Activated CD4-positive, alpha-beta T cell treated with anti-CD3 and anti-CD28 coated beads, Interleukin-2, amount 10 ng/mL, durations not matched to agents 24 days and 14 days (primary cell): ENCODE measurements at regions not wholly inside any gene's neighbourhood (a gene's known extent, or its start where the extent isn't known, plus 50 kb on each side); places are given as distances from the start of the nearest gene placed in this dataset.

Experiments used
- DNase-seq: peaks from one replicate; pipeline ENCODE4 v3.0.0; 2022
- H3K27ac Mint-ChIP-seq: one replicate; pipeline ENCODE4 v1.8.0; 2022; ENCODE audit warnings: mild to moderate bottlenecking, mixed read lengths
- H3K27me3 Mint-ChIP-seq: one replicate; pipeline ENCODE4 v1.8.0; 2022; ENCODE audit warnings: mixed read lengths
- H3K36me3 Mint-ChIP-seq: one replicate; pipeline ENCODE4 v1.8.0; 2022; ENCODE audit warnings: low read depth, mild to moderate bottlenecking, mixed read lengths
- H3K4me1 Mint-ChIP-seq: one replicate; pipeline ENCODE4 v1.8.0; 2021; ENCODE audit warnings: mixed read lengths
- H3K4me3 Mint-ChIP-seq: one replicate; pipeline ENCODE4 v1.8.0; 2022; ENCODE audit warnings: mild to moderate bottlenecking, moderate library complexity, mixed read lengths
- H3K9me3 Mint-ChIP-seq: one replicate; pipeline ENCODE4 v1.8.0; 2021; ENCODE audit warnings: mixed read lengths
- intact Hi-C: fragments of 100-400 bp; cut with micrococcal nuclease; formaldehyde crosslinking; loops from one replicate; pipeline ENCODE4 v1.15.1; 2023

DNA sequence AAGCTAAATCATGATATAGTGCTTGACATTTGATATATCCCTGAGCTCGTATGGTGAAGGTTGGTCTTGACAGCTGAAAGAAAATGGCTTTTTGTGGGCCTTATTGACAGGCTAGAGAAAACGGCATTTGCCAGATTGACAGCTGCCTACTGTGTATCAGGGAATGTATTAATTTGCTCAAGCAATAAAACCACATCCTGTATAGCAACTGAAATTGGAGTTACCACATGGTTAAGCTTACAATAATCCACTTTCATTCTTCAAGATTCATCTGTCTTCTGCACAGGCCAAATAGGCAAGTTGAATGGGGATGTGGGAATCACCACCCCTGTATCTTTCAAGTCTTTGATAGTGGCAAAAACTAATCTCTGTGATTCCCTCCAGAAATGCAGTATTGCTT lies 76.2 kb upstream of the IL2 start:
- Mint-ChIP-seq H3K36me3 (peaks cover 18% of the 10 kb centered on the region), H3K27ac (no peak overlapping the region), H3K4me3 (no peak overlapping the region), H3K27me3 (no peaks in the 10 kb centered on the region), H3K4me1 (peaks cover 24% of the 10 kb centered on the region), H3K9me3 (peaks cover 58% of the 10 kb centered on the region)
- intact Hi-C loops, result no loop called here
- DNase-seq, result no peak

DNA sequence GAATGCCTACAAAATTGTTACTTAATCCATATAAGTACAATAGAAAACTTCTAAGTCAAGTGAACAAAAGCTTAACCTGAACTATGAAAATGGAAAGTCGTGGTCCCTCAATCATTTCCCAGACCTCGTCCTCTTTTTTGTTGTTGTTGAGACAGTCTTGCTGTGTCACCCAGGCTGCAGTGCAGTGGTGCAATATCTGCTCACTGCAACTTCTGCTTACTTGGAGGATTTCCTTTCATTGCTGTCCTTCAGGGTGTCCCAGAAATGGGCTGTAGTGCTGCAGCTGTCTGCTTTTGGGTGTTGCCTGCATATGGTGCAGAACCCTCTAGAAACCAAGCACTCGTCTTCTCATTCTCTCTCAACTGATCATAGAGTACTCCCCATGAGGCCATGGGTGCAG lies 75.0 kb upstream of the IL2 start:
- DNase-seq, result no peak
- H3K27ac Mint-ChIP-seq, result no peak overlapping the region
- no peak overlapping the region for H3K4me3 Mint-ChIP-seq
- peaks cover 20% of the 10 kb centered on the region for H3K4me1 Mint-ChIP-seq
- no peaks in the 10 kb centered on the region for H3K27me3 Mint-ChIP-seq
- peaks cover 58% of the 10 kb centered on the region for H3K9me3 Mint-ChIP-seq
- peaks cover 20% of the 10 kb centered on the region for H3K36me3 Mint-ChIP-seq
- intact Hi-C loops, result no loop called here

DNA sequence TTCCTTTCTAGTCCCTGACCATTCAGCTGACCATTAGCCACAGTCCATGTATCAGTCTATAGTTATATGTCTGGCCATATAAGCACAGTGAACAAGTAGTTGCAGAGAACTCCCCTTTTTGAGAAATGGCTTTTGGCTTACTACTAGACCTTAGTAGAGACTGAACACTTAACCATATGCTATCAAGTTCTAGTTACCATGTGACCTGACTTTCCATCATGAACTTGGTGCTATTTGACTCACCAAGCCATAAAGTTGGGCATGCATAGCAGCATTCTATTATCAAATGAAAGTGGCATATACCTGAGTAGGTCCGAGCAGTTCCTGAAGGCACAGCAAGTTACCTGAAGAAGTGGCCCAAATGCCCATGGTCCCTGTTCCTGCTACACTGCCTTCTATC lies 74.5 kb upstream of the IL2 start:
- Mint-ChIP-seq H3K9me3 (peaks cover 59% of the 10 kb centered on the region), H3K27ac (peak overlapping the region; percentile 9), H3K4me3 (no peak overlapping the region), H3K4me1 (peaks cover 19% of the 10 kb centered on the region), H3K27me3 (no peaks in the 10 kb centered on the region), H3K36me3 (peaks cover 19% of the 10 kb centered on the region)
- DNase-seq, result no peak
- intact Hi-C loops, result no loop called here

DNA sequence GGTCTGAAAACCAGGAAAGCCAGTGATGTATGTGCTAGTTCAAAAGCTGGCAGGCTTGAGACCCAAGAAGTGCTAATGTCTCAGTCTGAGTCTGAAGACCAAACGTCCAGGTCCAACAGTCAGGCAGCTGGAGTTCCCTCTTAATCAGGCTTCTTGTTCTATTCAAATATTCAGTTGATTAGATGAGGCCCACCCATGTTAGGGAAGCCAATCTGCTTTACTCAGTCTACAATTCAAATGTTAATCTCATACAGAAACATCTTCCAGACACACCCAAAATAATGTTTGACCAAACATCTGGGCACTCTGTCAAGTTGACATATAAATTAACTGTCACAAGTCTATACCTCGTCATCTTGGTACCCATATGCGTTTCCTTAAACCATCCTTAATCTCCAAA lies 72.4 kb upstream of the IL2 start:
- Mint-ChIP-seq H3K9me3 (peaks cover 50% of the 10 kb centered on the region), H3K36me3 (peaks cover 13% of the 10 kb centered on the region), H3K27ac (no peak overlapping the region), H3K4me1 (peaks cover 14% of the 10 kb centered on the region), H3K27me3 (no peaks in the 10 kb centered on the region), H3K4me3 (no peak overlapping the region)
- DNase-seq, result no peak
- intact Hi-C loops, result no loop called here

DNA sequence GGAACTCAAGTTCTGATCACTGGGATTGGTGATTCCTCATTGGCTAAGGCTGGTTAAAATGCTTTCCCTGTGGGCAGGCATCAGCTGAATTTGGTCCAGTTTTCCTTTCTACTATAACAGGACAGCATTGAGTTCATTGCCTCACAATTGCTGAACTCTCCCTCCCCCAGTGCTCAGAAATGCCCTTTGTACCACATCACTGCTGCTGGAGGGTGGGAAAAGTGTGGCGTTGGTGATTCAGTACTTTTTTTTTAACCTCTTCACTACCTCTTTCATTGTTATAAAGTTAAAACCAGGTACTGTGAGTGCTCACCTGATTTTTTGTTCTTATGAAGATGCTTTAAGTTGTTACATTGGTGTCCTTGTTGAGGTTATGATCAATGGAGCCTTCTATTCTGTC lies 69.3 kb upstream of the IL2 start:
- Mint-ChIP-seq H3K4me1 (peaks cover 7% of the 10 kb centered on the region), H3K9me3 (peaks cover 46% of the 10 kb centered on the region), H3K27ac (no peak overlapping the region), H3K36me3 (peaks cover 16% of the 10 kb centered on the region), H3K27me3 (no peaks in the 10 kb centered on the region), H3K4me3 (no peak overlapping the region)
- DNase-seq, result peak; percentile 29
- intact Hi-C loops, result no loop called here

DNA sequence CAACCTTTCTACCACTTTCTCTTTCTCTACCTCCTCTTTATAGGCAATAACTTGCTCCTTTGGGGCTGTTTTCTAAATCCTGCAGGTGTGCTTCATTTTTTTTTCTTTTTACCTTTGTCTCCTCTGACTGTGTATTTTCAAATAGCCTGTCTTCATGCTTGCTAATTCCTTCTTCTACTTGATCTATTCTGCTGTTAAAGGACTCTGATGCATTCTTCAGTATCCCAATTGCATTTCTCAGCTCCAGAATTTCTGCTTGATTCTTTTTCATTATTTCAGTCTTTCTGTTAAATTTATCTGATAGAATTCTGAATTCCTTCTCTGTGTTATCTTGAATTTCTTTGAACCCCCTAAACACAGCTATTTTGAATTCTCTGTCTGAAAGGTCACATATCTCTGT lies 67.7 kb upstream of the IL2 start:
- intact Hi-C loops, result no loop called here
- peaks cover 18% of the 10 kb centered on the region for H3K36me3 Mint-ChIP-seq
- H3K4me1 Mint-ChIP-seq, result peaks cover 7% of the 10 kb centered on the region
- no peaks in the 10 kb centered on the region for H3K27me3 Mint-ChIP-seq
- H3K27ac Mint-ChIP-seq, result no peak overlapping the region
- peaks cover 39% of the 10 kb centered on the region for H3K9me3 Mint-ChIP-seq
- no peak overlapping the region for H3K4me3 Mint-ChIP-seq
- DNase-seq, result no peak

DNA sequence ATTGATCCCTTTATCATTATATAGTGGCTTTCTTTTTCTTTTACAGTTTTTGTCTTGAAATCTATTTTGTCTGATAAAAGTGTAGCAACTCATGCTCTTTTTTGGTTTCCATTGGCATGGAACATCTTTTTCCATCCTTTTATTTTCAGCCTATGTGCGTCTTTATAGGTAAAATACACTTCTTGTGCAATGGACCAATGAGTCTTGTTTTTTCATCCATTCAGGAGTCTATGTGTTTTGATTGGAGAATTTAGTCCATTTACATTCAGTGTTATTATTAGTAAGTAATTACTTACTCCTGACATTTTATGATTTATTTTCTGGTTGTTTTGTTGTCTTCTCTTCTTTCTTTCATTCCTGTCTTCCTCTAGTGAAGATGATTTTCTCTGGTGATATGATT lies 66.4 kb upstream of the IL2 start:
- Mint-ChIP-seq H3K27ac (no peak overlapping the region), H3K36me3 (peaks cover 21% of the 10 kb centered on the region)

DNA sequence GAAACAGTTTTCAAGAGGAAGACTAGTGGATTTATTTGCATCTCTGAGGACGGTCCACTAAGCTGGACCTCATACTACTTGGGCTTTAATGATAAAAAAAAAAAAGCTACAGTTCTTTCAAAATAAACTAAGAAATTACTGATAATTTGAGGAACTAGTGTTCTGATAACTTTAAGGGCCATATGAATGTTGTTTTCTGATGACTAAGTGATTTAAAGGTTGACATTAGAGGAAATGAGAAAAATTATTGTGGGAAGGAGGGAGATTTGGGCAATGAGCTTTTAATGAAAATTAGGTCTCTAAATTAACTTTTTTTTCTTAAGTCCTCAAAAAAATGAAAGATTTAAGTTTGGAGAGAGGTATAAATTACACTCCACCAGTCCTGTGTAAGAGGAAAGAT lies 60.8 kb upstream of the IL2 start:
- DNase-seq, result no peak
- Mint-ChIP-seq H3K27ac (no peak overlapping the region), H3K36me3 (peaks cover 8% of the 10 kb centered on the region), H3K4me3 (no peak overlapping the region), H3K4me1 (peaks cover 26% of the 10 kb centered on the region), H3K9me3 (peaks cover 7% of the 10 kb centered on the region), H3K27me3 (no peaks in the 10 kb centered on the region)
- intact Hi-C loops, result no loop called here

More for the DNA sequence above, 66.4 kb upstream of the IL2 start:
- no peak overlapping the region for H3K4me3 Mint-ChIP-seq
- no peak for DNase-seq
- H3K9me3 Mint-ChIP-seq, result peaks cover 33% of the 10 kb centered on the region
- peaks cover 7% of the 10 kb centered on the region for H3K4me1 Mint-ChIP-seq
- intact Hi-C loops, result no loop called here
- H3K27me3 Mint-ChIP-seq, result no peaks in the 10 kb centered on the region

DNA sequence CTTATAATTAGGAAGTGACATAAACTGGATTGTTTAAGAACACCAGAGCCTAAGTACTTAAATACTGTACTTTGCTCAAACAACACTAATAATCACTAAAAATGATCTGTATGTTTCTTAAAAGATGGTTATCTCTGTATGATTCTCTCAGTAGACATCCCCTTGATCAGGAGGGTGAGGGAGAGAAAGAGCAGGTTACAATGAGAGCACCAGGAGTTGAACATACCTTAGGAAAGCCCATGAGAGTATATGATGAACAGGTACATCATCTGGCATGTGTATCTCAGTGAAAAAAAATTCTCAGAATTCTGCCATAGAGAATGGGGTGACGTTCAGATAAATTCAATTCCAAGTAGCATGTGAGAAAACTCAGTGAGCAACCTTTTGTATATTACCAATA lies 59.9 kb upstream of the IL2 start:
- H3K27ac Mint-ChIP-seq, result no peak overlapping the region
- H3K9me3 Mint-ChIP-seq, result peaks cover 11% of the 10 kb centered on the region
- no peak for DNase-seq
- peaks cover 31% of the 10 kb centered on the region for H3K4me1 Mint-ChIP-seq
- H3K4me3 Mint-ChIP-seq, result no peak overlapping the region
- intact Hi-C loops, result no loop called here
- no peaks in the 10 kb centered on the region for H3K27me3 Mint-ChIP-seq
- peaks cover 8% of the 10 kb centered on the region for H3K36me3 Mint-ChIP-seq

DNA sequence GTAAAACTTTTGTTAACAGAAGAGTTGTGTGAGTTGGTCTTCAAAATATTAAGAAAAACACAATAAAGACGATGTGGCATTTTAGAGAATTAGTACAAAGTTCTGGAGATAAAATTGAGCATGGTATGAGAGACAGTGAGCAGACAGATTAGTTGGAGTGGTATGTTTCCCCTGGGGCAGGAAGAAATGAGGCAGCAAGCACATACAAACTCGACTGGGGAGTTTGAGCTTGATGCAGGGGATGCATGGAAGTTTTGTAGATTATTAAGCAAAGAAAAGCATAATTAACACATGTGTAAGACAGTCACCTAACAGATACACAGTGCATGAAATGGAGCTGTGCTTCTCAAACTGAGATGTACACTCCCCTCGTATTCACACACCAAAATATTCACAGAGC lies 58.1 kb upstream of the IL2 start:
- Mint-ChIP-seq H3K27ac (peak overlapping the region; percentile 70), H3K36me3 (peaks cover 5% of the 10 kb centered on the region), H3K4me1 (peaks cover 31% of the 10 kb centered on the region), H3K9me3 (peaks cover 4% of the 10 kb centered on the region), H3K27me3 (no peaks in the 10 kb centered on the region), H3K4me3 (no peak overlapping the region)
- intact Hi-C loops, result no loop called here
- DNase-seq, result no peak

DNA sequence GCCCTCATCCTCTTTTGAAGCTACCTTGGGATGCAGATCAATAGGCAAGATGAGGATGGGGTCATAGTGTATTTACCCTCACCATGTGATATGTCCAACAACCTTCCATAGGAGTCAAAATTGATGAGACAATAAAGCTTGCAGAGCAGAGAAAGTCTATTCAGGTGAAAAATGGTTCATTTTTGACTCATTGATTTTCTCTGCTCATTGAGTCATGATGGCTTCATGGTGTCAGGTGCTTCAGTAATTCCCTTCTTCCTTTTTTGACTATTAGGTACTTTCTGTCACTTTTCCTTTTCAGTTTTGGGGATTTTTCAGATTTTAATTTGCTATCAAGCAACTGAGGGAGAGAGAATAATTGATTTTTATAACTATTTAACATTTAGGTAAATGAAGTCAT lies 55.9 kb upstream of the IL2 start:
- Mint-ChIP-seq H3K27me3 (no peaks in the 10 kb centered on the region), H3K27ac (peak overlapping the region; percentile 80), H3K4me3 (peak overlapping the region; percentile 9), H3K9me3 (peaks cover 4% of the 10 kb centered on the region), H3K4me1 (peaks cover 45% of the 10 kb centered on the region), H3K36me3 (peaks cover 2% of the 10 kb centered on the region)
- intact Hi-C loops, result loop anchor here (1.0 kb wide), 2 partner anchors 9 to 28 kb away; no protein-coding TSS in a partner anchor
- DNase-seq, result no peak

DNA sequence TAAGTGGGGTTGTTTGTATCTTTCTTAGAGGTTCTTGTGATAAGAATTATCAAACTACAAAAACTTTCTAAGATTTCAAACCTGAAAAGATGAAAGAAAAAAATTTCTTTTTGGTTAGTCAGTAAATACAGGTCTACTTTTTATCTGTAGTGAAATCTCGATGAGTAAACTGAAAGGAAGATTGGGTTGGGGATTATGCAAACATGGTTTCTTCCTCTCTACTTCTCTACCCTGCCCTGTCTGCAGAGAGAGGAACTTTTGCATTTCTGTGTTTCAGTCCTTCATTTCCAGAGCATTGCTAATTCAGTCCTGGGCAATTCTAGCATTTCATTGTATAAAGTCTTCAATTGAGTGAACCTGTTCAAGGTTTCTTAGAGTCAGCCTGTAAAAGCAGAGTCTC lies 51.6 kb upstream of the IL2 start:
- Mint-ChIP-seq H3K27ac (peak overlapping the region; percentile 82), H3K4me1 (peaks cover 55% of the 10 kb centered on the region), H3K27me3 (no peaks in the 10 kb centered on the region), H3K36me3 (peaks cover 7% of the 10 kb centered on the region), H3K4me3 (peak overlapping the region; percentile 65), H3K9me3 (peaks cover 4% of the 10 kb centered on the region)
- intact Hi-C loops, result loop anchor here (1.0 to 10.0 kb wide), 7 partner anchors 32 to 1167 kb away; no protein-coding TSS in a partner anchor
- DNase-seq, result peak; percentile 70
